Liver (tissue), 3 donors: ENCODE measurements at regions not wholly inside any gene's neighbourhood (a gene's known extent, or its start where the extent isn't known, plus 50 kb on each side); places are given as distances from the start of the nearest gene placed in this dataset.

Experiments
- FOXA1 ChIP-seq: IDR thresholded peaks from 2 replicates; pipeline ENCODE4 v1.6.1; 2016; ENCODE audit warnings: antibody characterized with exemption
- HNF4A ChIP-seq, 2 donors: conservative IDR thresholded peaks; 2 replicates each; pipeline ENCODE4 v1.6.1; 2016; ENCODE audit warnings: antibody characterized with exemption in 2 of 2, mild to moderate bottlenecking in 2 of 2
- HNF4G ChIP-seq: IDR thresholded peaks from 2 replicates; pipeline ENCODE4 v1.6.1; 2016; ENCODE audit warnings: antibody characterized with exemption
- RAD21 ChIP-seq, 2 donors: IDR thresholded peaks; 2 replicates each; pipeline ENCODE4 v1.6.1; 2016; ENCODE audit warnings: antibody characterized with exemption in 2 of 2, mild to moderate bottlenecking in 2 of 2
- RXRA ChIP-seq, 2 donors: IDR thresholded peaks; 2 replicates each; pipeline ENCODE4 v1.6.1; 2017 to 2018; ENCODE audit warnings: antibody characterized with exemption in 2 of 2, mild to moderate bottlenecking in 1 of 2
- SP1 ChIP-seq: IDR thresholded peaks from 2 replicates; pipeline ENCODE4 v1.6.1; 2018; ENCODE audit warnings: antibody characterized with exemption, mild to moderate bottlenecking
- TAF1 ChIP-seq: conservative IDR thresholded peaks from 2 replicates; pipeline ENCODE4 v1.6.1; 2016; ENCODE audit warnings: antibody characterized with exemption, mild to moderate bottlenecking
- YY1 ChIP-seq: IDR thresholded peaks from 2 replicates; pipeline ENCODE4 v1.6.1; 2016; ENCODE audit warnings: antibody characterized with exemption, mild to moderate bottlenecking
- TF ChIP-seq, protein P1 (sequence below): fragments of 150-350 bp; IDR thresholded peaks from 2 replicates; pipeline ENCODE4 v1.5.1; 2017; ENCODE audit warnings: improper control_type of control experiment, low read depth, low read length; ENCODE audit not compliant: missing input control
- TF ChIP-seq, protein P2 (sequence below): IDR thresholded peaks from 2 replicates; pipeline ENCODE4 v1.6.1; 2016; ENCODE audit warnings: antibody characterized with exemption, mild to moderate bottlenecking
- TF ChIP-seq, protein P3 (sequence below): IDR thresholded peaks from 2 replicates; pipeline ENCODE4 v1.6.1; 2016; ENCODE audit warnings: antibody characterized with exemption
- TF ChIP-seq, protein P4 (sequence below): IDR thresholded peaks from 2 replicates; pipeline ENCODE4 v1.6.1; 2016; ENCODE audit warnings: antibody characterized with exemption
- TF ChIP-seq, protein P5 (sequence below): IDR thresholded peaks from 2 replicates; pipeline ENCODE4 v1.6.1; 2016; ENCODE audit warnings: antibody characterized with exemption
- donor health status: healthy.
- donor health status: healthy.

DNA sequence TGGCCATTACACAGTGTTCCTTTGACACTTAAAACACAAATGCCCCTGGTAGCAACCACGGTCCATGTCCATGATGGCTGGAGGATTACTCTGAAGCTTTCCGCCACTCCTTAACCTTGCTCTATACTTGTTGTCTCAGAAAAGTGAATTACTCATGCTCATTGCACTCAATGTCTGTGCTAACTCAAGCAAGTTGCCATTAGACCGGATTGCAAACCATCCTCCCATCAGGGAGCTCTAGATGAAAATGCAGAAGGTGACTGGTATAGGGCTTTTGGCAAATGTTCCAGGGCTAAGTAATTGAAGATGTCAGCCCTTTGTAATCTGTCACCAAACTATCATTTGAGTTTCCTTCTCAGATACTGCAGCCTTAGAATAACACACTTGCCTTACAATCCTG is 1288.3 kb upstream of the B3GALT2 start:
- TF ChIP-seq, protein P1, sequence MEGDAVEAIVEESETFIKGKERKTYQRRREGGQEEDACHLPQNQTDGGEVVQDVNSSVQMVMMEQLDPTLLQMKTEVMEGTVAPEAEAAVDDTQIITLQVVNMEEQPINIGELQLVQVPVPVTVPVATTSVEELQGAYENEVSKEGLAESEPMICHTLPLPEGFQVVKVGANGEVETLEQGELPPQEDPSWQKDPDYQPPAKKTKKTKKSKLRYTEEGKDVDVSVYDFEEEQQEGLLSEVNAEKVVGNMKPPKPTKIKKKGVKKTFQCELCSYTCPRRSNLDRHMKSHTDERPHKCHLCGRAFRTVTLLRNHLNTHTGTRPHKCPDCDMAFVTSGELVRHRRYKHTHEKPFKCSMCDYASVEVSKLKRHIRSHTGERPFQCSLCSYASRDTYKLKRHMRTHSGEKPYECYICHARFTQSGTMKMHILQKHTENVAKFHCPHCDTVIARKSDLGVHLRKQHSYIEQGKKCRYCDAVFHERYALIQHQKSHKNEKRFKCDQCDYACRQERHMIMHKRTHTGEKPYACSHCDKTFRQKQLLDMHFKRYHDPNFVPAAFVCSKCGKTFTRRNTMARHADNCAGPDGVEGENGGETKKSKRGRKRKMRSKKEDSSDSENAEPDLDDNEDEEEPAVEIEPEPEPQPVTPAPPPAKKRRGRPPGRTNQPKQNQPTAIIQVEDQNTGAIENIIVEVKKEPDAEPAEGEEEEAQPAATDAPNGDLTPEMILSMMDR, result no peak
- TF ChIP-seq HNF4G, result no peak
- no peak for TF ChIP-seq TAF1
- TF ChIP-seq RAD21 (IDR thresholded peaks at IDR 0.05), result no peak
- TF ChIP-seq SP1, result no peak
- TF ChIP-seq, protein P2, sequence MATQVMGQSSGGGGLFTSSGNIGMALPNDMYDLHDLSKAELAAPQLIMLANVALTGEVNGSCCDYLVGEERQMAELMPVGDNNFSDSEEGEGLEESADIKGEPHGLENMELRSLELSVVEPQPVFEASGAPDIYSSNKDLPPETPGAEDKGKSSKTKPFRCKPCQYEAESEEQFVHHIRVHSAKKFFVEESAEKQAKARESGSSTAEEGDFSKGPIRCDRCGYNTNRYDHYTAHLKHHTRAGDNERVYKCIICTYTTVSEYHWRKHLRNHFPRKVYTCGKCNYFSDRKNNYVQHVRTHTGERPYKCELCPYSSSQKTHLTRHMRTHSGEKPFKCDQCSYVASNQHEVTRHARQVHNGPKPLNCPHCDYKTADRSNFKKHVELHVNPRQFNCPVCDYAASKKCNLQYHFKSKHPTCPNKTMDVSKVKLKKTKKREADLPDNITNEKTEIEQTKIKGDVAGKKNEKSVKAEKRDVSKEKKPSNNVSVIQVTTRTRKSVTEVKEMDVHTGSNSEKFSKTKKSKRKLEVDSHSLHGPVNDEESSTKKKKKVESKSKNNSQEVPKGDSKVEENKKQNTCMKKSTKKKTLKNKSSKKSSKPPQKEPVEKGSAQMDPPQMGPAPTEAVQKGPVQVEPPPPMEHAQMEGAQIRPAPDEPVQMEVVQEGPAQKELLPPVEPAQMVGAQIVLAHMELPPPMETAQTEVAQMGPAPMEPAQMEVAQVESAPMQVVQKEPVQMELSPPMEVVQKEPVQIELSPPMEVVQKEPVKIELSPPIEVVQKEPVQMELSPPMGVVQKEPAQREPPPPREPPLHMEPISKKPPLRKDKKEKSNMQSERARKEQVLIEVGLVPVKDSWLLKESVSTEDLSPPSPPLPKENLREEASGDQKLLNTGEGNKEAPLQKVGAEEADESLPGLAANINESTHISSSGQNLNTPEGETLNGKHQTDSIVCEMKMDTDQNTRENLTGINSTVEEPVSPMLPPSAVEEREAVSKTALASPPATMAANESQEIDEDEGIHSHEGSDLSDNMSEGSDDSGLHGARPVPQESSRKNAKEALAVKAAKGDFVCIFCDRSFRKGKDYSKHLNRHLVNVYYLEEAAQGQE, result no peak
- TF ChIP-seq, protein P3, sequence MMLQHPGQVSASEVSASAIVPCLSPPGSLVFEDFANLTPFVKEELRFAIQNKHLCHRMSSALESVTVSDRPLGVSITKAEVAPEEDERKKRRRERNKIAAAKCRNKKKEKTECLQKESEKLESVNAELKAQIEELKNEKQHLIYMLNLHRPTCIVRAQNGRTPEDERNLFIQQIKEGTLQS, result no peak
- TF ChIP-seq HNF4A (conservative IDR thresholded peaks at IDR 0.05), result no peak
- TF ChIP-seq, protein P4, sequence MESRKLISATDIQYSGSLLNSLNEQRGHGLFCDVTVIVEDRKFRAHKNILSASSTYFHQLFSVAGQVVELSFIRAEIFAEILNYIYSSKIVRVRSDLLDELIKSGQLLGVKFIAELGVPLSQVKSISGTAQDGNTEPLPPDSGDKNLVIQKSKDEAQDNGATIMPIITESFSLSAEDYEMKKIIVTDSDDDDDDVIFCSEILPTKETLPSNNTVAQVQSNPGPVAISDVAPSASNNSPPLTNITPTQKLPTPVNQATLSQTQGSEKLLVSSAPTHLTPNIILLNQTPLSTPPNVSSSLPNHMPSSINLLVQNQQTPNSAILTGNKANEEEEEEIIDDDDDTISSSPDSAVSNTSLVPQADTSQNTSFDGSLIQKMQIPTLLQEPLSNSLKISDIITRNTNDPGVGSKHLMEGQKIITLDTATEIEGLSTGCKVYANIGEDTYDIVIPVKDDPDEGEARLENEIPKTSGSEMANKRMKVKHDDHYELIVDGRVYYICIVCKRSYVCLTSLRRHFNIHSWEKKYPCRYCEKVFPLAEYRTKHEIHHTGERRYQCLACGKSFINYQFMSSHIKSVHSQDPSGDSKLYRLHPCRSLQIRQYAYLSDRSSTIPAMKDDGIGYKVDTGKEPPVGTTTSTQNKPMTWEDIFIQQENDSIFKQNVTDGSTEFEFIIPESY, result no peak
- TF ChIP-seq YY1, result no peak
- no peak for TF ChIP-seq RXRA (IDR thresholded peaks at IDR 0.05)
- TF ChIP-seq, protein P5, sequence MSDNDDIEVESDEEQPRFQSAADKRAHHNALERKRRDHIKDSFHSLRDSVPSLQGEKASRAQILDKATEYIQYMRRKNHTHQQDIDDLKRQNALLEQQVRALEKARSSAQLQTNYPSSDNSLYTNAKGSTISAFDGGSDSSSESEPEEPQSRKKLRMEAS, result no peak
- no peak for TF ChIP-seq FOXA1
